BJ (cell line): ENCODE measurements at regions not wholly inside any gene's neighbourhood (a gene's known extent, or its start where the extent isn't known, plus 50 kb on each side); places are given as distances from the start of the nearest gene placed in this dataset.

Experiments
- CTCF ChIA-PET: fragments of 350-600 bp; formaldehyde crosslinking; extraction: SDS; loops from one replicate; lab custom pipeline; 2021; ENCODE audit warnings: antibody characterized with exemption, inconsistent platforms; lab: Yijun Ruan, JAX
- POLR2A ChIA-PET: fragments of 300-600 bp; sonication (Branson Sonifier 250); formaldehyde crosslinking; extraction: SDS; loops from one replicate; lab custom pipeline; 2021; ENCODE audit warnings: antibody characterized with exemption; lab: Charles Lee
- DNase-seq: peaks from one replicate; pipeline ENCODE4 v3.0.0-alpha.2; 2011; ENCODE audit warnings: low read depth
- H3K27me3 ChIP-seq: 2 replicates; pipeline ENCODE4 v1.6.0; 2011; ENCODE audit warnings: low read length; ENCODE audit not compliant: control insufficient read depth, insufficient read depth
- H3K36me3 ChIP-seq: 2 replicates; pipeline ENCODE4 v1.5.1; 2011; ENCODE audit warnings: low read length; ENCODE audit not compliant: control insufficient read depth, insufficient read depth
- H3K4me3 ChIP-seq: 2 replicates; pipeline ENCODE4 v1.5.1; 2011; ENCODE audit warnings: low read depth, mild to moderate bottlenecking, control low read depth, low read length
- CTCF ChIP-seq: IDR thresholded peaks from 2 replicates; pipeline ENCODE4 v1.5.1; 2011; ENCODE audit warnings: low read depth, mild to moderate bottlenecking, control low read depth, inconsistent platforms, low read length, moderate library complexity; ENCODE audit not compliant: insufficient read depth

- ChIA-PET POLR2A (no interaction called here), CTCF (no interaction called here)
- Histone ChIP-seq H3K4me3 (no peak overlapping the region), H3K36me3 (no peaks in the 10 kb centered on the region), H3K27me3 (no peaks in the 10 kb centered on the region)
- no peak for TF ChIP-seq CTCF
- DNase-seq = no peak
Measured at GRCh38 chr6:140912686-140913085, 1220.0 kb upstream of the GJE1 start.

- ChIA-PET CTCF (interaction anchor here (0.5 to 0.6 kb wide), 2 partner anchors 653 to 1212 kb away, joined by 3 read pairs; no protein-coding TSS in a partner anchor), POLR2A (interaction anchor here (0.6 kb wide), 1 partner anchor 1221 kb away, joined by 3 read pairs; no protein-coding TSS in a partner anchor)
- Histone ChIP-seq H3K36me3 (no peaks in the 10 kb centered on the region), H3K4me3 (no peak overlapping the region), H3K27me3 (no peaks in the 10 kb centered on the region)
- no peak for DNase-seq
- TF ChIP-seq CTCF = no peak
Measured at GRCh38 chr6:140909625-140910024, 1223.1 kb upstream of the GJE1 start.

GRCh38 chr6:140909156-140909555, 1223.6 kb upstream of the GJE1 start:
- CTCF ChIA-PET = interaction anchor here (0.5 to 0.6 kb wide), 2 partner anchors 653 to 1212 kb away, joined by 3 read pairs; no protein-coding TSS in a partner anchor
- no peak for TF ChIP-seq CTCF
- POLR2A ChIA-PET = interaction anchor here (0.6 kb wide), 2 partner anchors 74 to 1221 kb away, joined by 3 to 6 read pairs; no protein-coding TSS in a partner anchor
- no peaks in the 10 kb centered on the region for H3K36me3 ChIP-seq
- H3K4me3 ChIP-seq = no peak overlapping the region
- DNase-seq = no peak
- no peaks in the 10 kb centered on the region for H3K27me3 ChIP-seq

GRCh38 chr6:140908505-140908904, 1224.2 kb upstream of the GJE1 start:
- Histone ChIP-seq H3K27me3 (no peaks in the 10 kb centered on the region), H3K36me3 (no peaks in the 10 kb centered on the region), H3K4me3 (no peak overlapping the region)
- DNase-seq = no peak
- TF ChIP-seq CTCF = no peak
- ChIA-PET POLR2A (interaction anchor here (0.6 kb wide), 1 partner anchor 75 kb away, joined by 6 read pairs; no protein-coding TSS in a partner anchor), CTCF (no interaction called here)

GRCh38 chr6:140907235-140907634, 1225.5 kb upstream of the GJE1 start:
- CTCF ChIA-PET = interaction anchor here (1.4 kb wide), 1 partner anchor 577 kb away, joined by 3 read pairs; no protein-coding TSS in a partner anchor
- Histone ChIP-seq H3K36me3 (no peaks in the 10 kb centered on the region), H3K27me3 (no peaks in the 10 kb centered on the region), H3K4me3 (no peak overlapping the region)
- POLR2A ChIA-PET = no interaction called here
- TF ChIP-seq CTCF = no peak
- DNase-seq = no peak
